DMS79 (cell line): ENCODE measurements at regions not wholly inside any gene's neighbourhood (a gene's known extent, or its start where the extent isn't known, plus 50 kb on each side); places are given as distances from the start of the nearest gene placed in this dataset.

Experiments used
- DNase-seq: peaks from one replicate; lab custom pipeline; 2025; lab: John Stamatoyannopoulos, UW

DNA sequence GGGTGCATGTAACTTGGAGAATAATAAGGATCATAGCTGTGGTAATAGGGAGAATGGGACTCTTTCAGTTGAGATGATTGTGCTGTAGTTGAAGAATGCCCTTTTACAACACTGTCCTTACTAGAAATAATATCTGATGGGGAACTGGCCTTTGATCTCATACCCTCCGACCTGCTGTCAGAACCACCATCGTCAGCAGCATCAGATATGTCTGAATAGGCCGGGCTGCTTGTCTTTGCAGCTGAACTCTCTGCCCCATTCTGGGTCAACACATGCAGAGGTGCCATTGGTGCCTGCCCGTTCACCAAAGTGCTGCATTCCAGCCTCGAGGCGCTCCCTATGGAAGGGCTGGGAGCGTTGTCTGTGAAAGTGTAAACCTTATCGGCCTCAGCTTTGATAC, 99.1 kb downstream of the ZNF608 start:
- no peak for DNase-seq

DNA sequence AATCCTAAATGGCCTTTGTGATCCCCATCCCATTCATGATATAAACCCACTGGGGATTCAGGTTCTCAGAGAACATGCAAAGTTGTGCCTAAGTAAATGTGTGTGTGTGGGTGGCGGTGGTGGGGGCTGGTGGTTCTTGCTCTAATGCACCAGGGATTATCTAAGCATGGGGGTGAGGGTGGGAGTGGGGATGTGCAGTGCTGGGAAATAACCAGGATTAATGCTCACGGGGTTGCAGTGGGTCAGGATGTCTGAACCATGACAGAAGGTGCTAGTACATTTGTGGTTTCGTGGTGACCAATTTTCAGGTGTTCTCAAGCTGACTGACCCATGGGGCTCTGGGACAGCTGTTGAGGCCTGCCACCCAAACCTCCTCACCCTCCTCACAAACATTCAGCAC, 101.0 kb downstream of the ZNF608 start:
- no peak for DNase-seq

DNA sequence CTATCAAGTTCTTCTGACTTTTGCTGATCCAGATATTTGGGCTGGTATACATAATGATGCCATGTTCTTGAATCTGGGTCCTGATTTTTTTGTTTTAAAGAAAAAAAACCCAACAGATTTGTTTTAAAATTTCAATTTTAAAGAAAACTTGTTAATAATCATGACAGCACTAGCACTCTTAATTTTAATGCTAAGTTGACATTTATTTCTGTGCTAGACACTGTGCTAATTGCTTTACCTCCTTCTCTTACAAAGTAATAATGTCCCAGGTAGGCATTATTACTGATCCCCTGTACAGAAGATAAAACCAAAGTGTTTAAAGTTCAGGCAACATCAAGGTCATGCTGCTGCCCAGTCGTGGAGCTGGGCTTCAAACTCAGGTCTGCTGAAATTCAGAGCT, 101.9 kb downstream of the ZNF608 start:
- DNase-seq = no peak

DNA sequence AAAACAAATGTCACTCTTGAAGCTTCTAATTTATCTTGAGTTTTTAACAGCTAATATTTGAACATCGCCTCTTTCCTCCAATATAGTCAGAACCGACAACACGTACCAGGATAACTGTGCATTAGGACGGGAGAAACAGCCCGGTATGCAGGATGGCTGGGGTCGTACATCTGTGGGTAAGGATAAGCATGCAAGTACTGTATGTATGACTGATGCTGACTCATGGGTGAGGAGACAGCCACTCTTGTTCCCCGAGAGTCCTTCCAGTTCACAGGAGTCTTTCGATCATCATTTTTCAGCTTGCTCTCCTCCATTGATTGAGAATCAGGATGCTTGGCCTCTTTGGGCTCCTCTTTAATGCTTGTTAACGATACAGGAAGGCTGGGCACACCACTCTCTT, 102.3 kb downstream of the ZNF608 start:
- no peak for DNase-seq

DNA sequence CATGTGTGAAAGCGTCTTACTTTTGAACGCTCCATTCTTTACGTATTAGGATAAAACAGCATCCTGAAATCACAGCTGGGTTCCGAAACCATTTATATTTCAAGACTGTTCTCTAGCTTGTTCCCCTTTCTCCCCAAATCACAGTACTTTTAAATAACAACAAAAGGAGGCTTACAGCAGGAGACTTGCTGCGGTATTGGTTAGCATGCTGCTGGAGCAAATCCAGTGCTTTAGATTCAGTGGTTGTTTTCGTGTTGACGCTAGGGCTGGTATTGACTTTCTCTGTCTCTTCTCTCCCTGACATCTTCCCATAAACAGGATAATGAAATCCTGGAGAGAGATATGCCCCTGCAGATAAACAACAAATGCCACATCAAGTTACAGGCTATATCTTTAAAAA, 103.1 kb downstream of the ZNF608 start:
- DNase-seq = no peak

- no peak for DNase-seq
These were observed 104.3 kb downstream of the ZNF608 start for GRCh38 chr5:124642151-124642550.

DNA sequence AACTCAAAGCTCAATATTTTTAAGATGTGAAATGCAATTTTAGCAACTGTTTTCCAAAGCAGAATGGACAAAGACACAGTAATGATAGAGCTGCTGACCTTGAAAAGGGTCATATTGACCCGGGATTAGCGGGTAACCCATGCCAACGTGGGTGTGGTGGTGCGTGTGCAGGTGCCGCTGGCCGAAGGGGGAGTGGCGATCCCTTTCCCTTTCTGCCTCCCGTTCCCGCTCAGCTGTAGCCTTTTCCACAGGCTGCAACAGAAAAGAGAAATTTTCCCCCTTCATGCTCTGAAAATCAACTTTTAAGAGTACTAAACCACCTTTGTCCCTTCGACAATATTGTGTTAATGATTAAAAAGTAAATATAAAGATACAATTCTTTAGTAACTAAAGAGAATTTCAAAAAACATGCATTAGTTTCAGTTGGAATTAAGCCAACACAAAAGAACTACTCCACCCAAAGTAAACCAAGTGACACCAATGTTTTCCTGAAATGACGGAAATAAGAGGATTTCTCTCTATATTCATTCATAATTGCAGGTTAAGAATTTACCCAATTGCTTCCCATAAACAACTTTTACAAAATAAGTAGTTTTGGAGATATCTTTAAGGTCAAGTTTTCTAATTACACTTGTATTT, 105.2 kb downstream of the ZNF608 start:
- DNase-seq = no peak

DNA sequence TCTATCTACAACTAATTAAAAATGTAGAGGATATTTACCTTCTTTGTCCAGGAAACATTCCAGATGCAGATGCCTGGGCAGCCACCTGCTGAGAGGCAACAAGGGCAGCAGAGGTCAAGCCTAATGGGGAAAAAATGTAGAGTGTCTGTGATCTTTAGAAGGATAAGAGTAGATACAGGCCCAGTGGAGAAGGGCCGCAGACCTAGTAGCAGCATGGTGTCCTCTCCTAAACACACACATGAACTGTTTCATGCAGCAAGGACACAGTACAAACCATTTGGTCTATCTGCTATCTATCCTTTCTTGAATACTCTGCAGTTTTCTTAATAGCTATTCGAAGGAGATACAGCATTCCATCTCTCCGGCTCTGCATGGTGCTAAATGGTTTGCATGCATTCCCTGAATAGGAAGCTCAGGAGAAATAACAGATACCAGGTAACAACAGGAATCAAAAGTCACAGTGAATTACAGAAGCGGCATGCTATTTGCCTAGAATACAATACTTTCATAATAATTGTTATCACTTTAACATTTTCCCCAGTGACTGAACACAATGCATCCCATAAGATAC, 107.3 kb downstream of the ZNF608 start:
- DNase-seq = no peak

DNA sequence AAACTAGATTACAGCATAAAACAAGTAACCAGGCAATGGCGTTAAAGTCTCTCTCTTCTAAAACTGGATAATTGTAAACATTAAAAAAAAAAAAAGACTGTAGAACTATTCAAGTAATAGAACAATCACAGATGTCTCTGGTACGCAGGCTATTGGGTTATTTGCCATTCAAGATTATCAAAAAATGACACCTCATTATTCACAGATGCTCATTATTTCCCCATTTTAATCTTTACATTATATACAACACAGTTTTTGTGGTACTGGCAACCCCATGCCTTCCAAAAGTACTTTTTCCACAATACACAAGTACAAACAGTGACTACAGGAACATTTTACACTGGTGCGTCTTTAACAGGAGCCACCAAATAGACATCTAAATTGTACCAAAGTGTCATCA, 109.4 kb downstream of the ZNF608 start:
- DNase-seq = no peak

GRCh38 chr5:124634741-124635323, 111.6 kb downstream of the ZNF608 start:
- DNase-seq = no peak

DNA sequence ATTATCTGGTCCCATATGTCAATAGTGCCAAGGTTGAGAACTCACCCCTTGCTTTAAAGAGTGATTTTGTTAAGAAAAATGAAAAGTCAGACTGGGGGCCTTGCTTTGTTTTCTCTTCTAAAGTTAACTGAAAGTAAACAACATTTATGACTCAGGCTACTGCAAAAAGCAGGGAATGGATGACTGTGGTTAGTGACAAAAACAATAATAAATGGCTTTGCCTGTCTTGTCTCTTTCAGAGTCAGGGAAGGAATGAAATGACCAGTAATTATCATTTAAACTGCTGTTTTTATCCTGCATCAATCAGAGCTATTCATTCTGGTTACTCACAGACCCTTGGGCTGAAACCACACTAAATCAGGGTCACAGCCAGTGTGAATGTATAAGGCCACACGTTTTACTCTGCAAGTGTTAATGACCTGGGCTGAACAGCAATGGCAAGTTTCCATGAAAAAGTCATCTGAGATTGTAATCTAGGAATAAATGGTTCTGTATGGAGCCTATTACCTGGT, 112.2 kb downstream of the ZNF608 start:
- no peak for DNase-seq

- DNase-seq = no peak
These were observed 113.2 kb downstream of the ZNF608 start for GRCh38 chr5:124633209-124633608.

- no peak for DNase-seq
These were observed 114.4 kb downstream of the ZNF608 start for GRCh38 chr5:124631874-124632550.

- no peak for DNase-seq
These were observed 115.4 kb downstream of the ZNF608 start for GRCh38 chr5:124630767-124631704.

- DNase-seq = no peak
These were observed 117.5 kb downstream of the ZNF608 start for GRCh38 chr5:124628721-124629596.

DNA sequence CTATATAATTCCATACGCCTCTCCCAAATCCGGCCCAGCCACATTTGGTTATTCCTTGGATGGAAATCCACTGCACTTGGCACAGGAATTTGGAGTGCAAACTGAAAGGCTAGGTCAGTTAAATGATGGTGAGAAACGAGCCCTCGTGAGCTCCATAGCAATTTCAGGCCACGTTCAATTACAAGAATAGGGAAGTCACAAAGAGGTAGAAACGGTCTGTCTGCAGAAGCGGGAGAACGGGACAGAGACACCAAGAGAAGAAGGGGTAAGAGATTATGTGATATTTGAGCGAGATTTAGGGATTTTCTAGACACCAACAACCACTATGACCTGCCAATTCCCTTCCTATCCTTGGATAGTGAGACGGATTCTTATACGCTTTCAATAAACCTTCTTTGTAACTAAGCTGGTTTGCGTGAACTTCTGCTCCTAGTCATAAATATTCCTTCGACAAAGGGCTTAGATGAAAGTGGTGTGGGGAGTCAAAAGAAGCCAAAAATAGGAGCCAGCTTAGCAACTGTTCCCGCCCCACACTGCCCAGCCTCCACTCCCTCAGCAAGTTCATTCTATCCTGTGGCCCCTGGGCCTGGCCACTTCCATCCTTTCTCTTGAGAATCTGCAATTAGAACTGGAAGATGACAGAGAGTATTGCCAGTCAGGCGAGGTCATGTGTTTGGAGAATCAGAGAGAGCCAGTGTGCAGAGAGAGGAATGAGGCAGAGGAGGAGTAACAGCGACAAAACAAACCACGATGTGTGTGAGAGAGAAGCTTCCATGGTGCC, 118.4 kb downstream of the ZNF608 start:
- no peak for DNase-seq

DNA sequence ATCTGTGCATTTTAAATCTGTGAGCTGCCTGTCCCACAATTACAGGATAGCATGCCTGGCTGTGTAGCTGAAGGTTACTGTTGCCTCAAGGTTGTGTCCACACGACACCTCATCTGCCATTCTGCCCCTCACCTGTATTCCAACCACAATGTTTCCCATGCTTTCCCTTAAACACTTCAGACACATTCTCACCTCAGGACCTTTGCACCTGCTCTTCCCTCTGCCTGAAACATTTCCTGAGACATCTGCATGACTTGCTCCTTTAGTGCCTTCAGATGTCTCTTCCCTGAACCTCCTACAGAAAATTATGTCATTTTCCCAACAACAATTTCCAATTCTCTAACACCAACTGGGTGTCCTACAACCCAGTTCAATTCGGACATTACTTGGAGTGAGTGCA, 120.4 kb downstream of the ZNF608 start:
- DNase-seq = no peak

- DNase-seq = no peak
These were observed 123.2 kb downstream of the ZNF608 start for GRCh38 chr5:124623265-124623664.

GRCh38 chr5:124622851-124623250, 123.6 kb downstream of the ZNF608 start:
- no peak for DNase-seq

- no peak for DNase-seq
These were observed 125.2 kb downstream of the ZNF608 start for GRCh38 chr5:124621279-124621678.
